CD14-positive monocyte (primary cell): ENCODE measurements at regions not wholly inside any gene's neighbourhood (a gene's known extent, or its start where the extent isn't known, plus 50 kb on each side); places are given as distances from the start of the nearest gene placed in this dataset.

Experiments
- DNase-seq, 3 donors: peaks; one replicate each; pipeline ENCODE4 v3.0.0-alpha.2; 2011 to 2022
- H2AFZ ChIP-seq: 2 replicates; pipeline ENCODE4 v1.6.0; 2012; ENCODE audit warnings: mild to moderate bottlenecking, low read depth, low read length, inconsistent platforms; ENCODE audit not compliant: insufficient read depth, poor library complexity, severe bottlenecking
- H3K27ac ChIP-seq, 2 donors: 1 replicate in 1 of 2; 2 replicates in 1 of 2; pipeline ENCODE4 v1.5.1; 2012 to 2013; ENCODE audit warnings: low read length in 2 of 2, control low read depth in 1 of 2, inconsistent platforms in 1 of 2, low read depth in 1 of 2, mild to moderate bottlenecking in 1 of 2
- H3K27me3 ChIP-seq, 2 donors: one replicate each; pipeline versions ENCODE4 v1.6.0 to v1.6.1; 2011 to 2013; ENCODE audit warnings: low read length in 2 of 2; ENCODE audit not compliant: control insufficient read depth in 2 of 2, insufficient read depth in 2 of 2
- H3K36me3 ChIP-seq, 2 donors: replicated peaks in 1 of 2; 1 replicate in 1 of 2; 2 replicates in 1 of 2; pipeline versions ENCODE4 v1.5.1 to v1.6.1; 2012 to 2013; ENCODE audit warnings: low read length in 2 of 2, control low read depth in 1 of 2, inconsistent platforms in 1 of 2, mild to moderate bottlenecking in 1 of 2; ENCODE audit not compliant: insufficient read depth in 2 of 2, control insufficient read depth in 1 of 2
- H3K4me1 ChIP-seq, 2 donors: 1 replicate in 1 of 2; 2 replicates in 1 of 2; pipeline versions ENCODE4 v1.5.1 to v1.6.1; 2012 to 2013; ENCODE audit warnings: low read length in 2 of 2, control low read depth in 1 of 2, inconsistent platforms in 1 of 2, mild to moderate bottlenecking in 1 of 2, moderate library complexity in 1 of 2; ENCODE audit not compliant: insufficient read depth in 2 of 2, control insufficient read depth in 1 of 2
- H3K4me2 ChIP-seq: replicated peaks from 2 replicates; pipeline ENCODE3; 2012; ENCODE audit warnings: low read length, moderate library complexity, mild to moderate bottlenecking; ENCODE audit not compliant: poor library complexity, severe bottlenecking; ENCODE audit errors: extremely low read depth
- H3K4me3 ChIP-seq, 3 experiments: fragments of 200-600 bp in 1 of 3; sonication (generic) in 1 of 3; replicated peaks in 1 of 3; 1 replicate in 2 of 3; 2 replicates in 1 of 3; pipeline ENCODE4 v1.5.1; 2011 to 2013; ENCODE audit warnings: low read length in 3 of 3, mild to moderate bottlenecking in 3 of 3, control low read depth in 2 of 3, low read depth in 2 of 3, inconsistent platforms in 1 of 3, moderate library complexity in 1 of 3
- H3K79me2 ChIP-seq: 2 replicates; pipeline ENCODE4 v1.6.0; 2012; ENCODE audit warnings: mild to moderate bottlenecking, control low read depth, inconsistent platforms, low read length, moderate library complexity; ENCODE audit not compliant: insufficient read depth
- H3K9ac ChIP-seq: 2 replicates; pipeline ENCODE4 v1.6.0; 2017; ENCODE audit warnings: low read length, mild to moderate bottlenecking; ENCODE audit not compliant: insufficient read depth, poor library complexity, severe bottlenecking
- H3K9me3 ChIP-seq, 2 donors: replicated peaks in 1 of 2; 1 replicate in 1 of 2; 2 replicates in 1 of 2; pipeline versions ENCODE4 v1.5.1 to v1.6.1; 2012 to 2013; ENCODE audit warnings: low read length in 2 of 2, control low read depth in 1 of 2; ENCODE audit not compliant: control insufficient read depth in 1 of 2, insufficient read depth in 1 of 2
- H4K20me1 ChIP-seq: 2 replicates; pipeline ENCODE4 v1.6.0; 2012; ENCODE audit warnings: mild to moderate bottlenecking, low read length, control low read depth, moderate library complexity; ENCODE audit not compliant: insufficient read depth
- H3K27ac Mint-ChIP-seq, 7 donors: one replicate each; pipeline ENCODE4 v1.8.0; 2020; ENCODE audit warnings: mild to moderate bottlenecking in 7 of 7, mixed read lengths in 7 of 7, moderate library complexity in 6 of 7, inconsistent platforms in 2 of 7
- H3K27me3 Mint-ChIP-seq, 3 donors: one replicate each; pipeline ENCODE4 v1.8.0; 2021 to 2022; ENCODE audit warnings: low read depth in 3 of 3, mild to moderate bottlenecking in 3 of 3, mixed read lengths in 3 of 3, moderate library complexity in 3 of 3, inconsistent platforms in 1 of 3
- H3K36me3 Mint-ChIP-seq, 2 donors: one replicate each; pipeline ENCODE4 v1.8.0; 2020; ENCODE audit warnings: mixed read lengths in 2 of 2, inconsistent platforms in 1 of 2, mild to moderate bottlenecking in 1 of 2
- H3K4me1 Mint-ChIP-seq: one replicate; pipeline ENCODE4 v1.8.0; 2020; ENCODE audit warnings: mild to moderate bottlenecking, mixed read lengths
- H3K4me3 Mint-ChIP-seq, 2 donors: one replicate each; pipeline ENCODE4 v1.8.0; 2020; ENCODE audit warnings: mild to moderate bottlenecking in 2 of 2, mixed read lengths in 2 of 2, moderate library complexity in 1 of 2
- H3K9me3 Mint-ChIP-seq, 7 donors: one replicate each; pipeline ENCODE4 v1.8.0; 2020 to 2022; ENCODE audit warnings: mixed read lengths in 7 of 7, mild to moderate bottlenecking in 6 of 7, moderate library complexity in 6 of 7, inconsistent platforms in 2 of 7
- WGBS: methylation state at CpG from one replicate; pipeline ENCODE4 v1.1.5; 2013; ENCODE audit warnings: missing lambda C conversion rate; ENCODE audit not compliant: insufficient coverage; 5-methylcytosine and 5-hydroxymethylcytosine counted together
- intact Hi-C, 2 donors: fragments of 100-400 bp; cut with micrococcal nuclease; formaldehyde crosslinking; loops; one replicate each; pipeline versions ENCODE4 v1.15.0 to v1.15.1; 2023
- TF ChIP-seq, protein P1 (sequence below): fragments of 200-600 bp; IDR thresholded peaks from one replicate; pipeline ENCODE4 v1.8.0; 2022; ENCODE audit warnings: antibody characterized with exemption, mild to moderate bottlenecking

DNA sequence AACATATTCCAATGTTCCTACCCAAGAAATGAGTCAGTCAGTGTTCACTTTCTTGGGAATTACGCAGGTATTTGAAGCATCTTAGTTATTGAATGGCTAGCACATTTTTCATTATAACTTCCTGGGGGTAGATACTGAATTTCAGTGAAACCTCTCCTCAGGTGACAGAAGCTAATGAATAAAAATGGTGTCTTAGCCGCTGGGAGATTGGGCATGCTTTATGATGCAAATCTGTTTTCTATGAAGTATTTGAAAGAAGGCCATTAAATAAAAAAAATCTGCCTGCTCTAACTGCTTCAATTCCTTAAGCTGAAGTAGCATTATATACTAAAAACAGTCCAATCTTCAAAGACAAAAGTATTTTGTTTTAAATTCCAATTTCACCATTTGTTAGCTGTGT is 132.8 kb upstream of the CYRIA start:
- Mint-ChIP-seq H3K9me3 (peaks cover 0 to 5% (median 2%) of the 10 kb centered on the region in 7 donors), H3K4me3 (no peak overlapping the region), H3K4me1 (no peaks in the 10 kb centered on the region), H3K27me3 (peaks cover 0 to 2% (median 0%) of the 10 kb centered on the region in 3 donors), H3K27ac (no peak overlapping the region), H3K36me3 (no peaks in the 10 kb centered on the region)
- no peak for DNase-seq
- H3K79me2 ChIP-seq = no peaks in the 10 kb centered on the region
- H3K9ac ChIP-seq = no peak overlapping the region
- no CpG with 5 or more reads among the region's 2 CpGs for WGBS
- no peaks in the 10 kb centered on the region for H3K4me1 ChIP-seq
- H2AFZ ChIP-seq = no peak overlapping the region
- H3K36me3 ChIP-seq = no peaks in the 10 kb centered on the region
- H3K27ac ChIP-seq = no peak overlapping the region
- H3K27me3 ChIP-seq = no peaks in the 10 kb centered on the region
- no peak overlapping the region for H3K4me3 ChIP-seq
- no peaks in the 10 kb centered on the region for H4K20me1 ChIP-seq
- no peaks in the 10 kb centered on the region for H3K9me3 ChIP-seq
- TF ChIP-seq, protein P1, sequence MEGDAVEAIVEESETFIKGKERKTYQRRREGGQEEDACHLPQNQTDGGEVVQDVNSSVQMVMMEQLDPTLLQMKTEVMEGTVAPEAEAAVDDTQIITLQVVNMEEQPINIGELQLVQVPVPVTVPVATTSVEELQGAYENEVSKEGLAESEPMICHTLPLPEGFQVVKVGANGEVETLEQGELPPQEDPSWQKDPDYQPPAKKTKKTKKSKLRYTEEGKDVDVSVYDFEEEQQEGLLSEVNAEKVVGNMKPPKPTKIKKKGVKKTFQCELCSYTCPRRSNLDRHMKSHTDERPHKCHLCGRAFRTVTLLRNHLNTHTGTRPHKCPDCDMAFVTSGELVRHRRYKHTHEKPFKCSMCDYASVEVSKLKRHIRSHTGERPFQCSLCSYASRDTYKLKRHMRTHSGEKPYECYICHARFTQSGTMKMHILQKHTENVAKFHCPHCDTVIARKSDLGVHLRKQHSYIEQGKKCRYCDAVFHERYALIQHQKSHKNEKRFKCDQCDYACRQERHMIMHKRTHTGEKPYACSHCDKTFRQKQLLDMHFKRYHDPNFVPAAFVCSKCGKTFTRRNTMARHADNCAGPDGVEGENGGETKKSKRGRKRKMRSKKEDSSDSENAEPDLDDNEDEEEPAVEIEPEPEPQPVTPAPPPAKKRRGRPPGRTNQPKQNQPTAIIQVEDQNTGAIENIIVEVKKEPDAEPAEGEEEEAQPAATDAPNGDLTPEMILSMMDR = no peak
- intact Hi-C loops = no loop called here
- no peak overlapping the region for H3K4me2 ChIP-seq

DNA sequence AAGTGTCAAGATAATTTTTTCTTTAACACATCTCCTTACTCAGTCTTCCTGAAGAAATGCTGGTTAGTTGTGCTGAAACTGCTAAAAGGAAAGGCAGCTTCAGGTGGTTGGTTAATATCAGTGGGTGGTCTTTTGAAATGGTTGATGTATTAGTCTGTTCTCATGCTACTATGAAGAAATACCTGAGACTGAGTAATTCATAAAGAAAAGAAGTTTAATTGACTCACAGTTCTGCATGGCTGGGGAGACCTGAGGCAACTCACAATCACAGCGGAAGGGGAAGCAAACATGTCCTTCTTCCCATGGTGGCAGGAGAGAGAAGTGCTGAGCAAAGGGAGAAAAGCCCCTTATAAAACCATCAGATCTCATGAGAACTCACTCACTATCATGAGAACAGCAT is 125.9 kb upstream of the CYRIA start:
- H3K4me3 ChIP-seq = no peak overlapping the region
- no peaks in the 10 kb centered on the region for H3K27me3 ChIP-seq
- Mint-ChIP-seq H3K4me1 (no peaks in the 10 kb centered on the region), H3K9me3 (no peaks in the 10 kb centered on the region), H3K36me3 (no peaks in the 10 kb centered on the region), H3K27ac (no peak overlapping the region), H3K4me3 (no peak overlapping the region), H3K27me3 (peaks cover 2 to 5% (median 3%) of the 10 kb centered on the region in 3 donors)
- TF ChIP-seq, protein P1 = no peak
- no peak overlapping the region for H2AFZ ChIP-seq
- H4K20me1 ChIP-seq = no peaks in the 10 kb centered on the region
- no peak for DNase-seq
- no peaks in the 10 kb centered on the region for H3K36me3 ChIP-seq
- no peaks in the 10 kb centered on the region for H3K4me1 ChIP-seq
- H3K79me2 ChIP-seq = no peaks in the 10 kb centered on the region
- intact Hi-C loops = no loop called here
- no CpG with 5 or more reads among the region's 1 CpG for WGBS
- no peak overlapping the region for H3K4me2 ChIP-seq
- H3K9ac ChIP-seq = no peak overlapping the region
- H3K27ac ChIP-seq = no peak overlapping the region
- no peaks in the 10 kb centered on the region for H3K9me3 ChIP-seq
